Stimulated activated CD8-positive, alpha-beta memory T cell treated with anti-CD3 and anti-CD28 coated beads, Interleukin-7, amount 100 ng/mL, for 4 hours (primary cell): ENCODE measurements at regions not wholly inside any gene's neighbourhood (a gene's known extent, or its start where the extent isn't known, plus 50 kb on each side); places are given as distances from the start of the nearest gene placed in this dataset.

Experiments
- DNase-seq, 2 donors: peaks; one replicate each; pipeline ENCODE4 v3.0.0-alpha.2; 2020; ENCODE audit warnings: low read depth in 2 of 2

DNA sequence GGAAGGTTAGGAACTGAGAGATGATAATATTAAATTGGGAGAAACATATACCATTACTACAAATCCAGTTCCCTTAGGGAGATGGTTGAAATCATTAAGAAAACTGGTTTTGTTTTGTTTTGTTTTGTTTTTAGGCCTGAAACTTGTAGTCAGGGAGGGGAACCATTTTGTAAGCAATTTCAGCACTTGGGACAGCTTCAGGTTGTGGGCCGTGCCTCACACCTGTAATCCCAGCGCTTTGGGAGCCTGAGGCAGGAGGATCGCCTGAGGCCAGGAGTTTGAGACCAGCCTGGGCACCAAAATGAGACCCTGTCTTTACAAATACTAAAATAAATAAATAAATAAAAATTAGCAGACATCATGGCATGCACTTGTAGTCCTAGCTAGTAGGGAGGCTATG is 694.3 kb upstream of the NR5A2 start:
- DNase-seq = no peak

DNA sequence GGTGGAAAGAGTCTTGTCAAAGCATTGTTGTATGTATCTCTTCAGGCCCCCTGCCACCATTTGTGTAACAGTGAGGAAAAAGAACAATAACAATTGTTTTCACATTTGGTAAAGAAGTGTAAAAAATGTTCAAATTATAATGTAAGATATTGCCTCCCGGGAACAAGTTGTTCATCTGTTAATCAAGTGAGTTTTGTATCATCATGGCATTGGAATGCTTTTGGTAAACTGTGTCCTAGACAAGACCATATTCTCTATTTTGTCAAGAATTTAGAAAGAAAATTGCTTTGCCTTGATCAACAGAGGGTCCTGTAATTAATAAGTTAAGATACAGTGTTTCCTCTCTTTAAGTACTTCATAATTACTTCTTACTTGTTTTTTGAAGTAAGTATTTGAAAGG is 692.0 kb upstream of the NR5A2 start:
- no peak for DNase-seq

DNA sequence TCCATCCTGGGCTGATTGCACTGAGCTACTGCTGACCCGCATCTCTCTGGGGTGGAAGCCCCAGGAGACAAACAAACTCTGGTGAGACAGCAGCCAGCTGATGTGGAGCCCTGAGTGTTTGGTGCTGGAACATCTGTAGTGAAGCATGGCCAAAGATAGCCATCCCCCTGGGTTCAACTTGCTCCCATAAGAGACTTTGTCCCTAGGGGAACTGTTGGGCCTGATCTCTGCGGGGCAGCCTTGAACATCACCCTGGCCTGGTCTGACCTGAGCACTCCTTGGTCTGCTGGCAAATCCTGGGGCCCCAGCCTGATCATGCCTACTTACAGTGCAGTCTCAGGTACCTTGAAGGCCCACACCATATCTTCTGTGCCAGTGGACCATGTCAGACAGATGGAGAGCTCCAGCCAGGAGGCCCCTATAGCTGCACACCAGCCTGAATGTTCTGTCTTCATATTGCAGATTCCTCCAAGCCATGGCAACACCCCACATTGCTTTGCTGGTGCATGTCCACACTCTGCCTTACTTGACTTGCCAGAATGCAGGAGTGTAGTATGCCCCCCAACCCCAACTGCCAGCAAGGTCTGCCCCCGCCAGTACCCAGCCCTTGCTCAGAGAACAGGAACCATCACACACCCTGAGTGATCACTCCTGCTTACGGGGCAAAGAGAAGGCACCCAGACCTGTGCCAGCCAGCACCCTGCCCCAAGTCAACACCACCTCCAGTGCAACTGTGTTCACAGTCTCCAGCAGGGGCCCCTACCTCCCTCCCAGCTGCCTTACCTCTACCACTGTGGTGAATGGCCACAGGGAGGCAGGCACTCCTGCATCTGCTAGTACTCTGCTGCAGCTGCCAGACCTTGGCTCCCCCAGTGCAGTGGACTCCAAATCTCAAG is 690.5 kb upstream of the NR5A2 start:
- no peak for DNase-seq

DNA sequence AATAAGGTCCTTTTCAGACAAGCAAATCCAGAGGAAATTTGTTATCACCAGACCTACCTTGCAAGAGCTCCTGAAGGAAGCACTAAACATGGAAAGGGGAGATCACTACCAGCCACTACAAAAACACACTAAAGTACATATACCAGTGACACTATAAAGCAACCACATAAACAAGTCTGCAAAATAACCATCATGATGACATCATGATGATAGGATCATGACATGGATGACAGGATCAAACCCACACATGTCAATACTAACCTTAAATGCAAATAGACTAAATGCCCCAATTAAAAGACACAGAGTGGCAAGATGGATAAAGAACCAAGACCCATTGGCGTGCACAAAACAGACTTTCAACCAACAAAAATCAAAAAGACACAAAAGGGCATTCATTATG is 688.8 kb upstream of the NR5A2 start:
- no peak for DNase-seq

DNA sequence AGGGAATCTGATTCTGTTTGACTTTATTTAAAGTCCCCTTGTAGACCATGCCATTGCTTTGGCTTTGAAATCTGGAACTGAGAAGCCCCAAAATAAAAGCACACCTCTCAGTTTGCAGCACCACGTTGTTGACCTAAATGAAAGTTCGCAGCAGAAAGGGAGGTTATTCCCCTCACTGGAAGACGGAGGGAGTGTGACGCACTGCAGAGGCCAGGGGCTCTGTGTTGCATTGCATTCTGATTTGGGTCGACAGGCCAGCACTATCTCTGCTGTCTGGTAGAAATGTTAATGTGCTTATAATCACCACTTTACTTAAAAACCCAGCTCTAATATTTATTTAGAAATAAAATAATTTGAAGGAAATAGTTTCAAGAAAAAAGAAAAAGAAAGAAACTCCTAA is 675.2 kb upstream of the NR5A2 start:
- DNase-seq = no peak

DNA sequence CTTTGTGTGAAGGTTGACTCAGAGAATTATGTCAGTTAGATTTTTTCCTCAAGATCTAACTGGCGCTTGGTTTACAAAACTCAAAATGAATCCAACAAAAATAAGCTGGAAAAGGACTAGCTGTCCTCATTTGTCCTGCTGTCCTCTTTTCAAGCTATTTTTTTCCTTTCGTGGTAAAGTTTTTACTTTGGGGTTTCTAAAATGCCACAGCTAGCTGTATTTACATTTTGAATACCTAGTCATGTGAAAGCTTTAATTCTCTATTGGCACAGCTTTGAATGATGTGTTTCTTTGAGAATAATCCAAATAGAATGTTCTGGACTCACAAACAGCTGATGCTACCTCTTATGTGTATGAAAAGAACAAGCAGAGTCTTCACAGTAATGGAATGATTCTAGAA is 673.6 kb upstream of the NR5A2 start:
- no peak for DNase-seq

DNA sequence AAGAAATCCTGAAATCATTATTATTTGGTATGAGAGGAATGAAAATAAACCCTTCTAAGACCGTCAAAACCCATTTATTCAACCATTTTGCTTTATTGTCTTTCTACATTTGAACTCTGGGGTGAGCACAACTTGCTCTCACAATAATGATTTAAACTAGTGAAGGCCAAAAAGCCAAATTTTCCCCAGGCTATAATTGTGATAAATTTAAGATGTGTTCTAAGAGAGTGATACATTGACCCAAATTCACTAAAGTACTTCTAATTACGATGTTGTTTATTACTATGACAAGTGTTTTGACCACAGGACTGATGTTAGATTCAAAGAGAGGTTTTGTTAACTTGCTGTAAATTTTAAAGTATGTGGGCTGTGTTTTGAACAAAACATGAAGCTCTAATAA is 670.9 kb upstream of the NR5A2 start:
- no peak for DNase-seq

DNA sequence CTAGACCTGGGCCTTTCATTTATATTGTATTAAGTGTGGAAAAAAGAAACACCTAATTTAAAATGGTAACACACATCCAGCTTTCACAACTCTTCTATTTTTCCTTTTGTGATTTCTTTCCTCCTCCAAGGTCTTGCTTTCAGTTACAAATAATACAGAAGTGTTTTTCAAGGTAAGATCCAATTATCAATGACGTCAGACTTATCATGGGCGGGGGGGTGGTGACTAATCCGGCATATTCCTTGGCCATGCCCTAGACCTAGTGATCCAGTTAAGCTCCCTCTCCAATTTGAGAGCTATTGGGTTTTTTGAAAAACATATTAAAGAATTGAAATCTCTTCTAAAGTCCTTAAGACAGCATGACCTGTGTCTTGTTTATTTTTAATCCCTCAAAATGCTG is 669.9 kb upstream of the NR5A2 start:
- no peak for DNase-seq

DNA sequence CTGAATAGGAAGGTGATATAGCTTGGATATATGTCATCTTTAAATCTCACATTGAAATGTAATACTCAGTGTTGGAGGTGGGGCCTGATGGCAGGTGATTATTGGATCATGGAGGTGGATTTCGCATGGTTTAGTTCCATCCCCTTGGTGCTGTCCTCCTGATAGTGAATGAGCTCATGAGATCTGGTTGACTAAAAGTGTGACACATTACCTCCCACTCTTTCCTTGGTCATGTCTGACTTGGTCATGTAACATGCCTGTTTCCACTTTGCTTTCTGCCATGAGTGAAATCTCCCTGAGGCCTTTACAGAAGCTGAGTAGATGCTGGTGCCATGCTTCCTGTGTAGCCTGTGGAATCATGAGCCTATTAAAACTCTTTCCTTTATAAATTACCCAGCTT is 664.5 kb upstream of the NR5A2 start:
- DNase-seq = no peak

DNA sequence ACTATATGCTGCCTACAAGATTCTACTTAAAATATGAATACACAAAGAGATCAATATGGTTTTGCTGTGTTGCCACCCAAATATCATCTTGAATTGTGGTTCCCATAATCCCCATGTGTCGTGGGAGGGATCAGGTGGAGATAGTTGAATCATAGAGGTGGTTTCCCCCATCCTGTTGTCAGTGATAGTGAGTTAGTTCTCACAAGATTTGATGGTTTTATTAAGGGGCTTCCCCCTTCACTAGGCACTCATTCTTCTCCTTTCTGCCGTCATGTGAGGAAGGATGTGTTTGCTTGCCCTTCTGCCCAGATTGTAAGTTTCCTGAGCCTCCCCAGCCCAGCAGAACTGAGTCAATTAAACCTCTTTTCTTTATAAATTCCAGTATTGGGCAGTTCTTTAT is 654.4 kb upstream of the NR5A2 start:
- DNase-seq = no peak

DNA sequence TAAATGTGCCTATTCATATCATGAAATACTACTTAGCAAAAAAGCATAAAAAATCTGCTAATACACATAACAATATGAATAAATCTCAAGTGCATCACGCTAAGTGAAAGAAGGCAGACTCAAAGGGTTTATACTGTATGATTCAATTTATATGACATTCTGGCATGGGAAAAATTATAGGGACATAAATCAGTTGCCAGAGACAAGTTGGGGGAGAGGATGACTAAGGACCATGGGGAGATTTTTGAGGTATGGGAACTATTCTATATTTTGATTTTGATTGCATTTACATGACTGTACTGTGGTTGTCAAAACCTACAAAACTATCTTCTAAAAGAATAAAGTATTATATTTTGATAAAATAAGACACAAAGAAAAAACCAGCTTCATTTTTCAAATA is 650.3 kb upstream of the NR5A2 start:
- no peak for DNase-seq

DNA sequence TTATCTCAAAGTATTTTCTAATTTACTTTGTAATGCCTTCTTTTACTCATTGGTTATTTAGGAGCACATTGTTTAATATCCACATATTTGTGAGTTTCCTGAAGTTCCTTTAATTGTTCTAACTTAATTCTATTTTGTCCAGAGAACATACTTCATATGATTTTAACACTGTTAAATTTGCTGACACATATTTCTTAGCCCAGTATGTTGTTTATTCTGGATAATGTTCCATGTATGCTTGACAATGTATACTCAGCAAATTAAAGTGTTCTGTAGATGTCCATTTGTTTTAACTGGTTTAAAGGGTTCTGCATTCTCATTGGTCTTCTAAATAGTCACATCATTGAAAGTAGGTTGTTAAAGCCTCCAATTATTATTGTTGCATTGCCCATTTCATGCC is 643.7 kb upstream of the NR5A2 start:
- no peak for DNase-seq

DNA sequence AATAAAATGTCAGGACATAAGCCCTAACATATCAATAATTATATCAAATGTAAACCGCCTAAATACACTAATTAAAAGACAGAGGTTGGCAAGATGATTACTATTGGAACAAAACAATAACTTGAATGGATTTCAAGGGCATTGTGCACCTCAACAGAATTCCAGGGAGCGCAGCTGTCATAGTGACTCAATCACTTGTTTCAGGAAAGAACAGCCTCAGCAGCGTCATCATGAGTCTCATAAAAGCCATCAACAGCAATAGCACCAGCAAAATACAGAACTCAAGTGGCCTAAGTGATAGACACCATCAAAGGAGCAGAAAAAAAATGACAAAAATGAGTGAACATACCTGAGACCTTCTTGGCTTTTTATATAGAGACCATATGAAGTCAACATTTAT is 632.7 kb upstream of the NR5A2 start:
- no peak for DNase-seq

DNA sequence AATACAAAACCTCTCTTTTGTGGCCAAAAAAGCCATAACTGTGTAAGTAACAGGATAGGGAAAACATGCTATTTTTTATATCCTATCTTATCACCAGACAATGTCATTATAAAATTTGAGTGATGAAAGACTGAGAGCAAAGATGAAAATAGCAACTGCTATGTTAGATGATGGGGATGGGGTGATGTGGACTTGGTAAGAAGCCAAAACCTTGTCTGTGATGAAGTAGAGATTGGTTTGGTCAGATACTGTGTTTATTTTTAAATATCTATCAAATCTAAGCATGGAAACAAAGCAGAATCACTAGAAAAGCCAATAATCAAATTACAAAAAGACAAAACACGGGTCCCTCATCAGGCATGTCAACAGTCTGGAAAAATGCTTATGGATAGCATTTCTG is 631.1 kb upstream of the NR5A2 start:
- DNase-seq = no peak

DNA sequence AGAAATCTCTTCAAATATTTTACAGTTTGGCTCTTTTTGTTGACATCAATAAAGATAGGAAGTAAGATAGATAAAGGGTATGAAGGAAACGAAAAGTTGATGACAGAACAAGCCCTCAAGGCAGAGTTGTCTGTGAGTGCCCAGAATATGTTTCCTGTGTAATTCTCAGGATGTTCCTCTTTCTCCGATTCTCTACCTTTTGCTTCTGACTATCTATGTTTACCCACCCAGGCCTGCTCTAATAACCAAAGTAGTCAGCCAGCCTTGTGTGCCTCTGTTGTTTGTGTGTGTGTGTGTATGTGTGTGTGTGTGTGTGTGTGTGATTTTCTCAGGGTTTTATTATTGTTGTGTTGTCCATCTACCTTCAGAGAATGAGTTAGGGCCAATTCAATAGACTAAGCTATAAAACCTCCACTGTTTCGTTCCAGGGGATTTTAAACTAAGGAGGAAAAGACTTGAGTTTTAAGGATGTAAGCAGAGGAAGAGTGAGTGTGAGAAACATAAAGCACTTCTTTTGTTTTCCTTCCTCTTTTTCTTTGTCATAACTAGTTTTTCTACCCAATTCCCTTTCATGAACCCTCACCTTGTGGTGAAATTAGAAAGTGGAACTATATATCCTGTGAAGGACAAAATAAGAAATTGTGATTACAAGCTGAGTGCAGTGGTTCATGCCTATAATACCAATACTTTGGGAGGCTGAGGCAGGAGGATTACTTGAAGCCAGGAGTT is 627.4 kb upstream of the NR5A2 start:
- DNase-seq = no peak

DNA sequence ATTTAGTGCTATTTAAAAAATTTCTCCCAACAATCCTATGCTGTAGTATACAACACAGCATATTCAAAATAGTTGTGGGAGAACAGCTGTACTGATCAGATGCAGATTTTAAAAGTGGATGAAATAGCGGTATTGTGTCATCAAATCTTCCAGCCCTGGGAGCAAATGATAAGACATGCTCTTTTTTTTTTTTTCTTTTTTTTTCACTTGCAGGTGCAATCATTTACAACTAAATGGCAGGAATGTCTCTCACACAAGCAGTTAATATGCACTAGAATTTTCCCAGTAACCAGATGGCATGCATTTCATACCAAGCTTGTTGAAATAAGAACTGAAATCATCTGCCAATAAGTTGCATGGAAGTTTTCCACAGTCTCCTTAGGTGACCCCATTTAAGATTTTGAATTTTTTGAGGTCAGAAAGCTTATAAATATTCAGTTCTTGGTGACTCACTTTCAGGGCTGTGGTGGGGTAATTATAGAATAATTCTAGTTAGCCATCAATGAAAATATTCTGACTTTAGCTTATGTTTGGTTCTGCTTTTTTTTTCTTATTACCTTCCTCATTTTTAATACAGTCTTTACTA is 623.9 kb upstream of the NR5A2 start:
- DNase-seq = no peak

DNA sequence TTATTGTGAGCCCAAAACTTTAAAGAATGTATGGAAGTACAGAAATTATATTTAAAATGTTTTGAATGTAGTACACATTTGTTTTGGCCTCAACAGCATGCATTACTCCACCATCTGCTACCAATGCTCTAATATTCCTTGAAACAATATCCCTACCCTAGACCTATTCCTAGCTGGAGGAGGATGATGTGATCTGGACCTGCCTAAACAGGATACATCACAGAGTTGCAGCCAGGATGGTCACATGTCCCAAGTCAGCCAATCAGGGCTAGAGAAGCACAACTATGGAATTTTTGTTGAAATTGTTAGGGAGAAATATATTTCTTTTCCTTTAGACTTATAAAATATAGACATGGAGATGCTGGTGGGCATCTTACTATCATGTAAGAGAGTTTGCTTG is 623.3 kb upstream of the NR5A2 start:
- DNase-seq = no peak

DNA sequence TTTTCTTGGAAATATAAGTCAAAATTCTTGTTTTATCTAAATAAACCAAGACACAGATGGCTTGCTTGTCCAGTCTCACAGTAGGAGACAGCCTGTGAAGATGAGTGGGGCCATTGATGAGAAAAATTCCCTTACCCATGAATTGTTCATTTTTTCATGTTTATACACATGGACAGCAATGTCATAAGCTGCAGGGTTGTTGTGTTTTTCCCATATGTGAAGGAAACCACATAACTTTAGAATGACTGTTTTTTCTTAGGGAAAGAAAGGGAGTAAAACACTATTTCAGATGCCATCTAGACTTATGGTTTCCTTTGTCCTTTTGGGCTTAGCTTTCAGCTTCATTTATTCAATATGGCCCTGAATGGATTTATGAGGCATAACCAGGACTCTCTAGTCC is 622.5 kb upstream of the NR5A2 start:
- no peak for DNase-seq

DNA sequence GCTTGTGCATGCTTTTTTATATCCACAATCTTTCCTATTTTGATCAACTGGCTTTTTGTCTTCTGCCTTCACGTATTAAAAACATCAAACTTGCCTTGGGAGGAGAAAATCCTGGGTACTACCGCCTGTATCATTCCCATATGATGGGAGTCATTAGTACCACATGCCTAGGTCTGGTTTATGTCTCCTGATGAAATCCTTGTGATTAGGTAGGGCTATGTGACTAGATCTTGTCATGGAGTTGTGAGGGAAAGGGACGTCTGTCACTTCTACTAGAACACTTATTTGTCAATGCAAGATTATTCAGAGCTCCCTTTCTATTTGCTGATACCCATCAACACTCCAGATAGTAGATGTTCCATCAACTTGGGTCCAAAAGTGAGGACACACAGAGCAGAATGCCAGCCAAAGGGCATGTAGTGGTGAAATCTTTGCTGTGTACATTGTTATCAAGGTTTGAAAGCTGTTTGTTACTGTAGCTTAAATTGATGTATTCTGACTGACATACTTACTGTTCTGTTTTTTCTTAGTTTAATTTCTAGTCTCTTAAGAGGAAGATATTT is 621.8 kb upstream of the NR5A2 start:
- no peak for DNase-seq

DNA sequence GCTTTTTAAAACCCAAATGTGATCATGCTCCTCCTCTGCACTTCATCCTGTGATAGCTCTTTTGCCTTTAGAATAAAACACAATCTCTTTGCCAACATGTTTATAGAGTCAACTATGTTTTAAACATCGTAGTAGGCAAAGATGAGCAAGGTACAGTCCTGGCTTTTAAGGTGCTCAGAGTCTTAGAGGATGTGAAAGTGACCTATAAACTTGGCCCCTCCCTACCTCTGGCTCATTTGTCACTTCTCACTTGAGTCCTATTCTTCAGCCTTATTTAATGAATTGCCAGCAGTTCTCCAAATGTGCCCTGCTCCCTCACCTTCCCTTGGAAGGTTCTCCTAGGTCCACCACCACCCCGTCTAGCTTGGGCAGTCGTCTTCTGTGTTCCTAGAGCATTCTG is 617.0 kb upstream of the NR5A2 start:
- DNase-seq = no peak

DNA sequence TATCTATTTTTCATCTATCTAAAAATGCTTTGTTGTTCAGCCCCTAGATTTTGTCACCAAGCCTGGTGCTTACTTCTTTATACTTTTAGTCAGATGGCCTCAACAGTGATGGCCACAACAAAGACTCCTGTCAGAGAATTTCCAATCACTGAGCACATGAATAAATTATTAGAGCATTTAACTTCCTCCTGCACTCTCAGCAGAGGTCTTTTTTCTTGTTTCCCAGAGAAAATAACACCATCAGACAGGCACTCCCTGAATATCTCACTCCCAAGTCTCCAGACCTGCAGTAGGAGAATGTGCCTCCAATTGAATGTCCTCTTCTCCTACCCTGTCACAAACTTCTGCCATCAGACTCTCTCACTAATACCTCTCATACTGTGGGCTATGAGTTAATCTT is 616.0 kb upstream of the NR5A2 start:
- DNase-seq = no peak

DNA sequence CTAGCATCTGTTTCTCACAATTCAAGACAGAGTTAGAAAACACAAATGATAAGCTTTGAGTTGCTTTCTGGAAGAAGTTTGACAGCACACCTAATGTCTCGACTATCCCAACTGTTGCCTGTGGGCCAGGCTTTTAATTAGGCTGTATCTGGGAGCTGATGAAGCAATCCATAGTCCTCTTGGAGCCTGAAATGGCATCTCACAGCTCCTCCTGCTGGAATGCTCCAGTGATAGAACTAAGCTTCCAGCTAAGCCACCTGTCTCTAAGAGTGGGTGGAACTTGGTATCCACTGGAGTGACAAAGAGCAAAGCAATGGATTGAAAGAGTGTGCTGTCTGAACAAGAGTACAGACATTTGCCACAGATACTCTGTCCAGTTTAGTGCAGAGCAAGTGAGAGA is 605.3 kb upstream of the NR5A2 start:
- no peak for DNase-seq

DNA sequence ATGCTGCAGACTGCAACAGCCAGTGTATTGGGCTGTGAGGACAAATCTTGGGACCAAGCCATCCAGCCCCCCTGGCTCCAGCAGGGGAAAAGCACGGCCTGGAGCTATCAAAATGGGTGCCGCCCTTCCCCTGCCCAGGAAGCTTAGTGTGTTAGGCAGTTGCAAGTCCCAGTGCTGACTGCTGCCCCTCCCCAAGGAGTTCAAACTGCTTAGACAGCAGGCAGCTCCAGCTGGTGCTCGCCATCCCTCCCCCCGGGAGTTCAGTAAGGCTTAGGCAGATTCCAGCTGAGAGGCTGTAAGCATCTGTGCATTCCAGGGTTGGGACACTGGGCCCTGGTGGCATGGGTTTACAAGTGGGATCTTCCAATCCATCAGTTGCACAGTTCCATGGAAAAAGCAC is 579.6 kb upstream of the NR5A2 start:
- DNase-seq = no peak
